Heart left ventricle (tissue), 13 donors: ENCODE measurements at regions not wholly inside any gene's neighbourhood (a gene's known extent, or its start where the extent isn't known, plus 50 kb on each side); places are given as distances from the start of the nearest gene placed in this dataset.

Experiments used
- CTCF ChIP-seq, 12 donors: fragments of 200-600 bp; sonication (generic) in 4 of 12; IDR thresholded peaks; one replicate each; pipeline versions ENCODE4 v1.5.0 to v1.8.0; 2018 to 2022; ENCODE audit warnings: antibody characterized with exemption in 12 of 12, mild to moderate bottlenecking in 5 of 12
- POLR2A ChIP-seq, 2 donors: fragments of 450-650 bp; IDR thresholded peaks; one replicate each; pipeline ENCODE4 v1.6.1; 2017; ENCODE audit warnings: antibody characterized with exemption in 2 of 2, mild to moderate bottlenecking in 2 of 2, moderate library complexity in 2 of 2
- donor health status: ischemic (EF 13 %, LVEDD 7.1; RV severe dilation, severe dysfunction).
- donor health status: DM: no; HTN: yes; CAD: no.
- donor health status: DM: no; HTN: no; CAD: no.
- donor health status: ischemic (EF 25% LVEDD 6.9; RV normal size, moderate dysfunction).
- donor health status: ischemic (EF 25% LVEDD 5.7; RV mildly dilated, moderate dysfunction).
- donor health status: ischemic (EF 35%, LVEDD 5.7; RV mildly dilated, moderate dysfunction).
- donor health status: nonischemic (EF 11% LVEDD 7.7; RV severe dilation, severe dysfunction).
- donor health status: DM: yes; HTN: yes; CAD: no.
- donor health status: PGD.
- donor health status: ischemic (EF 29% LVEDD 5.4; RV normal size, mild dysfunction).
- donor health status: nonischemic (EF 23%, LVEDD 6.1; RV moderate dilation, normal function).

- TF ChIP-seq CTCF (IDR thresholded peaks at IDR 0.05) (no peak), POLR2A (IDR thresholded peaks at IDR 0.05) (no peak)
Observed at GRCh38 chr15:31615643-31616415, 289.2 kb downstream of the KLF13 start.
